Chondrocyte (in vitro differentiated cells): ENCODE measurements at regions not wholly inside any gene's neighbourhood (a gene's known extent, or its start where the extent isn't known, plus 50 kb on each side); places are given as distances from the start of the nearest gene placed in this dataset.

Source experiments
- DNase-seq: peaks from one replicate; pipeline ENCODE4 v3.0.0; 2021; ENCODE audit warnings: mixed read lengths, low spot score
- H3K27ac Mint-ChIP-seq: one replicate; pipeline ENCODE4 v1.8.0; 2021; ENCODE audit warnings: mild to moderate bottlenecking, moderate library complexity, mixed read lengths; ENCODE audit not compliant: unreplicated experiment
- H3K27me3 Mint-ChIP-seq: 2 replicates; pipeline ENCODE4 v1.8.0; 2021; ENCODE audit warnings: low read depth, mixed read lengths
- H3K36me3 Mint-ChIP-seq: 2 replicates; pipeline ENCODE4 v1.8.0; 2021; ENCODE audit warnings: low read depth, mixed read lengths
- H3K4me1 Mint-ChIP-seq: 2 replicates; pipeline ENCODE4 v1.8.0; 2021; ENCODE audit warnings: low read depth, mild to moderate bottlenecking, mixed read lengths
- H3K4me3 Mint-ChIP-seq: one replicate; pipeline ENCODE4 v1.8.0; 2021; ENCODE audit warnings: mild to moderate bottlenecking, moderate library complexity, mixed read lengths; ENCODE audit not compliant: unreplicated experiment
- H3K9me3 Mint-ChIP-seq: 2 replicates; pipeline ENCODE4 v1.8.0; 2021; ENCODE audit warnings: low read depth, mixed read lengths
- TF ChIP-seq, protein P1 (sequence below): fragments of 200-600 bp; sonication (generic); IDR thresholded peaks from 2 replicates; pipeline ENCODE4 v1.5.0; 2021; ENCODE audit warnings: antibody characterized with exemption, mild to moderate bottlenecking, moderate library complexity

DNA sequence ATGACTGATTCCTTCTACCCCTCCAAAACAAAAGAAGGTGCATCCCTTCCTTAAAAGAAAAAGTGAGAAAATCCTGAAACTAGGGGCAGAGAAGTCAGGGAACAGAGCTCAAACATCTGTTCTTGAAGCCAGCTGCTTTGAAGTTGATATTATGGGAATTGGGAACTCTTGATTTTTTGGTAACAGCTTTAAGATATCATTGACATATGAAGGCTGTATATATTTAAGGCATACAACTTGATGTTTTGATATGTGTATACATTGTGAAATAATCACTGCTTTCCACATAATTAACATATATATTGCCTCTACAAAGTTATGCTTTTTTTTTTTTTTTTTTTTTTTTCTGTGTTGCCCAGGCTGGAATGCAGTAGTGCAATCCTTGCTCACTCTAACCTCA is 117.1 kb downstream of the AKAP11 start:
- Mint-ChIP-seq H3K27ac (no peak overlapping the region), H3K4me1 (no peaks in the 10 kb centered on the region), H3K36me3 (no peaks in the 10 kb centered on the region), H3K27me3 (peaks cover 4% of the 10 kb centered on the region), H3K4me3 (no peak overlapping the region), H3K9me3 (no peaks in the 10 kb centered on the region)
- TF ChIP-seq, protein P1, sequence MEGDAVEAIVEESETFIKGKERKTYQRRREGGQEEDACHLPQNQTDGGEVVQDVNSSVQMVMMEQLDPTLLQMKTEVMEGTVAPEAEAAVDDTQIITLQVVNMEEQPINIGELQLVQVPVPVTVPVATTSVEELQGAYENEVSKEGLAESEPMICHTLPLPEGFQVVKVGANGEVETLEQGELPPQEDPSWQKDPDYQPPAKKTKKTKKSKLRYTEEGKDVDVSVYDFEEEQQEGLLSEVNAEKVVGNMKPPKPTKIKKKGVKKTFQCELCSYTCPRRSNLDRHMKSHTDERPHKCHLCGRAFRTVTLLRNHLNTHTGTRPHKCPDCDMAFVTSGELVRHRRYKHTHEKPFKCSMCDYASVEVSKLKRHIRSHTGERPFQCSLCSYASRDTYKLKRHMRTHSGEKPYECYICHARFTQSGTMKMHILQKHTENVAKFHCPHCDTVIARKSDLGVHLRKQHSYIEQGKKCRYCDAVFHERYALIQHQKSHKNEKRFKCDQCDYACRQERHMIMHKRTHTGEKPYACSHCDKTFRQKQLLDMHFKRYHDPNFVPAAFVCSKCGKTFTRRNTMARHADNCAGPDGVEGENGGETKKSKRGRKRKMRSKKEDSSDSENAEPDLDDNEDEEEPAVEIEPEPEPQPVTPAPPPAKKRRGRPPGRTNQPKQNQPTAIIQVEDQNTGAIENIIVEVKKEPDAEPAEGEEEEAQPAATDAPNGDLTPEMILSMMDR: no peak
- no peak for DNase-seq

DNA sequence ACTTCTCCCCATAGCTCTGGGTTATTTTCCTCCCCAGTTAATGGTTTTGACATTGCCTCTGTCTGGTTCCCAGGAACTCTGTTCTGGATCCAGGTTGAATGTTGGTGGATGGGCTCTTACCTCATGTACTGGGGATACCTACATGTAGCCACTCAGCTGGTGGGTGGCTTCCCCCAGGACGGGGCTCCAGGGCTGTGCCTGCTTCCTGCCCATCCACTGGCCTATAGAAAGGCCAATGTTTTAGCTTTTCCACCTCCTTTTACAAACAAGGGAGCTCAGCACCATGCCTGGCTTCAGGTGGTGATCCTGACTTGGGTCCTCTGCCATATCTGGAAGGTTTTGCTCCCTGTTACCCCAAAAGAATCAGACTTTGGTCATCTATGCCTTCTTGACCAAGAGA is 120.2 kb downstream of the AKAP11 start:
- Mint-ChIP-seq H3K4me1 (peaks cover 7% of the 10 kb centered on the region), H3K27ac (no peak overlapping the region), H3K27me3 (peaks cover 9% of the 10 kb centered on the region), H3K4me3 (no peak overlapping the region), H3K9me3 (no peaks in the 10 kb centered on the region), H3K36me3 (no peaks in the 10 kb centered on the region)
- DNase-seq: no peak
- TF ChIP-seq, protein P1: no peak

DNA sequence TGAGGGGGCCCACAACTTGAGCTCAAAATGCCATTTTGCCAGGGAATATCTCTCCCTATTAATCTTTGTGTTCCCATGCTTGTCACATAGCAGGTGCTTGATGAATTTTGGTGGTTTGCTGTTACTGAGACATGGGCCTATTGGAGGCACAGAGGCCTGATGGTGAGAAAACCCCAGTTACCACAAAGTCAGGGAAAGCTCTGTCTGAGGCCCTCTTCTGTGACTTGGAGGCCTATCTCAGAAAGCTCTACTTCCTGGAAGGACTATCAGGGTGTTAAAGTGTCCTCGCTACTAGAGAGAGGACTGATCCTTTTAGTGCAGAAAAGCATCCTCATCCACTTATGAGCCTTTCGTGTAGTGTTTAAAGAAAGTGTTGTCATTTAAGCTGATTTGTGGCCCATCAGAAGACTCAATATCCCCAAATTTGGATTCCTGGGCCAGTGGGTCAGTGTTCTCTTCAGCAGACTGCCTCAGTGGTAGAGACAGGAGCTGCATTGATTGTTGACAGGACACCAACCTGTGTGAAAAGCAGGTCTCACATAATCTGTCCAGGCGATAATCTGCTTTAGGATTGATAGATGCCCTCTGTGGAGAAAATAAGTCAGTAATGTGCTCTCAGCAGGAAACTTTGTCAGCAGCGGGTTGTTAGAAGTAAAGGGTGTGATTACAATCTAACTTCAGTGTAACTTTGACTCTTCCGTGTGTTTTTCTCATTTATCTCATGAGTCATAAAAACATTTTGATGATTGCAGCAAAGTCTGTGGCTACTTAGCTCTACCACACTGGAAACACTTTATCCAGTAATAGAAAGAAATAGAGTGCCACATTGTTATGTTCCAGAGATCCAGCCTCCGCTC is 121.0 kb downstream of the AKAP11 start:
- H3K4me3 Mint-ChIP-seq: no peak overlapping the region
- H3K27ac Mint-ChIP-seq: no peak overlapping the region
- H3K27me3 Mint-ChIP-seq: peaks cover 12% of the 10 kb centered on the region
- H3K9me3 Mint-ChIP-seq: no peaks in the 10 kb centered on the region
- H3K36me3 Mint-ChIP-seq: peaks cover 2% of the 10 kb centered on the region
- peaks cover 13% of the 10 kb centered on the region for H3K4me1 Mint-ChIP-seq
- no peak for DNase-seq
- TF ChIP-seq, protein P1: no peak

DNA sequence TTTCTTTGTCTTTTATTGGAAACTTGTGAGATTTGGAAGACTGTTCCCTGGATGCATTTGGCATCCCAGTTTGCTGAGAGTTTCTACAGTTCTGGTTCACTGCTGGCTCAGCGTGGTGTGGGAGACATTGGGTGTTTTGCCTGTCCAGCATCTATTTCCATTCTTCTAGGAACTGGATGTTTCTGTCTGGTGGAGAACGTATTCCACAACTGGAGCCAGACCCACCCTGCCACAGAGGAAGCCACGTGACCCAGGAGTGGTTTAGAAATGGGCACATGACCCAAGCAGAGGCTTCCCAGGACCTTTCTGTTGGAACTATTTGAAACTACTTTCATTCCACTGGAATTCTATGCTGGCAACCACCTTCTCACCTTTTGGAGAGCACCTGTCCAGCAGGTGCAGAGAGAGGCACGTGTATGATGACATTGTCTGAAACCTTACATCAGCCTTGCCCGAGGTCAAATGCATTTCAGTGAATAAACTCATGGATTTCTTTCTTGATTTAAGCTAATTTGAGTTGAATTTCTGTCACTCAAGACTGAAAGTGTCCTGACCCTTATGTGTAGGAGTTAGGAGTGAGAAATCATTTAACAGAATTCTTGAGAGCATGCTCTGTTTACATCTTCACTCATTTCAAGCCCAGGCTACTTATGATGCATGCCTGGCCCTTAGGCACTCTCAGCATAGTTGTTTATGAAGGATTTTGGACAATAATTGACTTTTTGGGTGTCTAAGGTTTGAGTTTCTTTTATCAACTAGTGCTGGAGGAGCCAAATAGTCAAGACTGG is 121.8 kb downstream of the AKAP11 start:
- Mint-ChIP-seq H3K9me3 (no peaks in the 10 kb centered on the region), H3K27ac (no peak overlapping the region), H3K4me1 (peaks cover 13% of the 10 kb centered on the region), H3K27me3 (peaks cover 12% of the 10 kb centered on the region), H3K36me3 (peaks cover 2% of the 10 kb centered on the region), H3K4me3 (no peak overlapping the region)
- TF ChIP-seq, protein P1: no peak
- DNase-seq: no peak

DNA sequence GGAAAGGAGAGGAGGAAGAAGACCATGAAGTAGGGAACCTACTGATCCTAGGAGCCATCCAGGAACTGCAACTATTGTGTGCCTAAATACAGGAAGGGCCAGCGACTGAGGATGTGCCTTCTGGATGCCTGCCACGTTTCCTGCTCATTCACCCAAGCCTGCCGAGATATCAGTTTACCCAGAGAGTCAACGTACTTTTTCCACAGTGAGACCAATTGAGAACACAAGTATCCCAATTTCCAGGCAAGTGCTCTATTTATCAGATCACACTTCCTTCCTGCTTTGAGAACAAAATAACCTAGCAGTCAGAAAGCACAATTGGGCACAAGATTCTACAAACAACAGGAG is 122.4 kb downstream of the AKAP11 start:
- no peak overlapping the region for H3K4me3 Mint-ChIP-seq
- no peaks in the 10 kb centered on the region for H3K9me3 Mint-ChIP-seq
- no peak for DNase-seq
- H3K27ac Mint-ChIP-seq: no peak overlapping the region
- peaks cover 12% of the 10 kb centered on the region for H3K27me3 Mint-ChIP-seq
- TF ChIP-seq, protein P1: no peak
- peaks cover 13% of the 10 kb centered on the region for H3K4me1 Mint-ChIP-seq
- peaks cover 2% of the 10 kb centered on the region for H3K36me3 Mint-ChIP-seq
